GM12878 (cell line): ENCODE measurements at regions not wholly inside any gene's neighbourhood (a gene's known extent, or its start where the extent isn't known, plus 50 kb on each side); places are given as distances from the start of the nearest gene placed in this dataset.

Source experiments
- ATAC-seq: fragments of 200-7000 bp; cut with Tn5 transposase; 3 replicates; pipeline ENCODE4 v1.9.1; 2020; ENCODE audit warnings: mild to moderate bottlenecking, moderate library complexity
- BruUV-seq: library from RNA; stranded (reverse); fragments of 400-500 nt; replicated peaks from 2 replicates; lab custom pipeline; 2021; lab: Mats Ljungman, UMichigan
- CTCF ChIA-PET: fragments of 300-600 bp; sonication (Branson Sonifier 250); formaldehyde crosslinking; extraction: SDS; loops from one replicate; lab custom pipeline; 2021; ENCODE audit warnings: inconsistent platforms; lab: Yijun Ruan, JAX
- POLR2A ChIA-PET: fragments of 350-600 bp; formaldehyde crosslinking; extraction: SDS; loops from one replicate; lab custom pipeline; 2021; ENCODE audit warnings: inconsistent platforms; lab: Charles Lee
- RAD21 ChIA-PET: fragments of 300-600 bp; sonication (Branson Sonifier 250); formaldehyde crosslinking; loops from one replicate; lab custom pipeline; 2023; ENCODE audit warnings: antibody characterized with exemption; ENCODE audit not compliant: unreplicated experiment; lab: Charles Lee
- SMC1A ChIA-PET: fragments of 300-600 bp; sonication (Branson Sonifier 250); formaldehyde crosslinking; loops from one replicate; lab custom pipeline; 2023; ENCODE audit not compliant: unreplicated experiment, uncharacterized antibody; lab: Charles Lee
- DNase-seq: peaks from one replicate; pipeline ENCODE4 v3.0.0-alpha.2; 2011; ENCODE audit warnings: low read depth, low spot score
- FAIRE-seq: peaks from 3 replicates; lab custom pipeline; 2011; peaks lifted over from hg19 to GRCh38; lab: Jason Lieb, UNC
- H2AFZ ChIP-seq: 2 replicates; pipeline ENCODE4 v1.6.0; 2011; ENCODE audit warnings: low read depth, low read length, control low read depth; ENCODE audit not compliant: control insufficient read depth
- H3K27ac ChIP-seq: 2 replicates; pipeline ENCODE4 v1.5.1; 2011; ENCODE audit warnings: control low read depth; ENCODE audit not compliant: control insufficient read depth, insufficient read depth
- H3K27me3 ChIP-seq, 2 experiments: replicated peaks in 1 of 2; 2 replicates each; pipeline versions ENCODE4 v1.6.0 to v1.6.1; 2011; ENCODE audit warnings: low read length in 1 of 2; ENCODE audit not compliant: control insufficient read depth in 2 of 2, insufficient read depth in 2 of 2
- H3K36me3 ChIP-seq, 2 experiments: 2 replicates each; pipeline ENCODE4 v1.5.1; 2011; ENCODE audit warnings: low read length in 1 of 2; ENCODE audit not compliant: control insufficient read depth in 2 of 2, insufficient read depth in 2 of 2
- H3K4me1 ChIP-seq: 2 replicates; pipeline ENCODE4 v1.6.1; 2011; ENCODE audit warnings: mild to moderate bottlenecking, low read length, moderate library complexity, mixed read lengths; ENCODE audit not compliant: control insufficient read depth, insufficient read depth
- H3K4me2 ChIP-seq: 2 replicates; pipeline ENCODE4 v1.6.0; 2011; ENCODE audit warnings: control low read depth; ENCODE audit not compliant: control insufficient read depth, insufficient read depth
- H3K4me3 ChIP-seq: fragments of 200-600 bp; sonication (generic); 2 replicates; pipeline ENCODE4 v1.5.1; 2016
- H3K79me2 ChIP-seq: 2 replicates; pipeline ENCODE4 v1.6.0; 2011; ENCODE audit warnings: low read length; ENCODE audit not compliant: control insufficient read depth, insufficient read depth
- H3K9ac ChIP-seq: 2 replicates; pipeline ENCODE4 v1.8.0; 2011; ENCODE audit warnings: low read length, control low read depth, mixed read lengths; ENCODE audit not compliant: control insufficient read depth, insufficient read depth
- H3K9me3 ChIP-seq: replicated peaks from 3 replicates; pipeline ENCODE4 v1.5.1; 2011; ENCODE audit warnings: mild to moderate bottlenecking, low read length; ENCODE audit not compliant: control insufficient read depth, insufficient read depth
- H4K20me1 ChIP-seq: 2 replicates; pipeline ENCODE4 v1.6.0; 2011; ENCODE audit not compliant: control insufficient read depth, insufficient read depth
- ATF2 ChIP-seq: IDR thresholded peaks from 2 replicates; pipeline ENCODE4 v1.6.1; 2012; ENCODE audit warnings: low read length, inconsistent platforms
- MYB ChIP-seq: fragments of 150-350 bp; IDR thresholded peaks from 2 replicates; pipeline ENCODE4 v1.6.1; 2014; ENCODE audit warnings: mild to moderate bottlenecking, low read depth, low read length, borderline replicate concordance
- NFYA ChIP-seq: IDR thresholded peaks from 2 replicates; pipeline ENCODE4 v1.6.1; 2011; ENCODE audit warnings: low read depth, mild to moderate bottlenecking, low read length, improper control_type of control experiment, borderline replicate concordance
- NR2C1 ChIP-seq: fragments of 450-650 bp; IDR thresholded peaks from 2 replicates; pipeline ENCODE4 v1.6.1; 2017; ENCODE audit warnings: antibody characterized with exemption, mild to moderate bottlenecking, moderate library complexity
- NR2F1 ChIP-seq: fragments of 450-650 bp; conservative IDR thresholded peaks from 2 replicates; pipeline ENCODE4 v1.6.1; 2017; ENCODE audit warnings: mild to moderate bottlenecking
- SUZ12 ChIP-seq: fragments of 200-600 bp; sonication (generic); IDR thresholded peaks from one replicate; pipeline ENCODE4 v1.6.1; 2018; ENCODE audit warnings: antibody characterized with exemption, mild to moderate bottlenecking; ENCODE audit not compliant: unreplicated experiment
- WGBS: methylation state at CpG from one replicate; pipeline ENCODE4 v1.1.6; 2016; ENCODE audit warnings: low lambda C conversion rate; ENCODE audit not compliant: insufficient replicate concordance, insufficient coverage; ENCODE audit errors: missing lambda C conversion rate; 5-methylcytosine and 5-hydroxymethylcytosine counted together
- in situ Hi-C: fragments of 300-500 bp; cut with MboI; formaldehyde crosslinking; loops from 9 replicates; pipeline ENCODE4 v1.14.3; 2018; ENCODE audit warnings: mixed read lengths
- intact Hi-C: fragments of 100-400 bp; cut with micrococcal nuclease; formaldehyde crosslinking; loops from one replicate; pipeline ENCODE4 v1.14.2; 2022; ENCODE audit not compliant: unreplicated experiment
- TF ChIP-seq, protein P1 (sequence below): fragments of 450-650 bp; IDR thresholded peaks from 2 replicates; pipeline ENCODE4 v1.6.1; 2017; ENCODE audit warnings: mild to moderate bottlenecking, moderate library complexity

- H3K9ac ChIP-seq, result no peak overlapping the region
- H3K4me1 ChIP-seq, result no peaks in the 10 kb centered on the region
- DNase-seq (no peak), ATAC-seq (no peak)
- no peaks in the 10 kb centered on the region; the same call in 2 of the 3 replicates for H3K9me3 ChIP-seq
- H3K36me3 ChIP-seq, result no peaks in the 10 kb centered on the region
- TF ChIP-seq NFYA (no peak), ATF2 (no peak), NR2F1 (no peak), MYB (no peak), NR2C1 (no peak), SUZ12 (no peak)
- TF ChIP-seq, protein P1, sequence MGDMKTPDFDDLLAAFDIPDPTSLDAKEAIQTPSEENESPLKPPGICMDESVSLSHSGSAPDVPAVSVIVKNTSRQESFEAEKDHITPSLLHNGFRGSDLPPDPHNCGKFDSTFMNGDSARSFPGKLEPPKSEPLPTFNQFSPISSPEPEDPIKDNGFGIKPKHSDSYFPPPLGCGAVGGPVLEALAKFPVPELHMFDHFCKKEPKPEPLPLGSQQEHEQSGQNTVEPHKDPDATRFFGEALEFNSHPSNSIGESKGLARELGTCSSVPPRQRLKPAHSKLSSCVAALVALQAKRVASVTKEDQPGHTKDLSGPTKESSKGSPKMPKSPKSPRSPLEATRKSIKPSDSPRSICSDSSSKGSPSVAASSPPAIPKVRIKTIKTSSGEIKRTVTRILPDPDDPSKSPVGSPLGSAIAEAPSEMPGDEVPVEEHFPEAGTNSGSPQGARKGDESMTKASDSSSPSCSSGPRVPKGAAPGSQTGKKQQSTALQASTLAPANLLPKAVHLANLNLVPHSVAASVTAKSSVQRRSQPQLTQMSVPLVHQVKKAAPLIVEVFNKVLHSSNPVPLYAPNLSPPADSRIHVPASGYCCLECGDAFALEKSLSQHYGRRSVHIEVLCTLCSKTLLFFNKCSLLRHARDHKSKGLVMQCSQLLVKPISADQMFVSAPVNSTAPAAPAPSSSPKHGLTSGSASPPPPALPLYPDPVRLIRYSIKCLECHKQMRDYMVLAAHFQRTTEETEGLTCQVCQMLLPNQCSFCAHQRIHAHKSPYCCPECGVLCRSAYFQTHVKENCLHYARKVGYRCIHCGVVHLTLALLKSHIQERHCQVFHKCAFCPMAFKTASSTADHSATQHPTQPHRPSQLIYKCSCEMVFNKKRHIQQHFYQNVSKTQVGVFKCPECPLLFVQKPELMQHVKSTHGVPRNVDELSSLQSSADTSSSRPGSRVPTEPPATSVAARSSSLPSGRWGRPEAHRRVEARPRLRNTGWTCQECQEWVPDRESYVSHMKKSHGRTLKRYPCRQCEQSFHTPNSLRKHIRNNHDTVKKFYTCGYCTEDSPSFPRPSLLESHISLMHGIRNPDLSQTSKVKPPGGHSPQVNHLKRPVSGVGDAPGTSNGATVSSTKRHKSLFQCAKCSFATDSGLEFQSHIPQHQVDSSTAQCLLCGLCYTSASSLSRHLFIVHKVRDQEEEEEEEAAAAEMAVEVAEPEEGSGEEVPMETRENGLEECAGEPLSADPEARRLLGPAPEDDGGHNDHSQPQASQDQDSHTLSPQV, result no peak
- TF ChIP-seq, all 136 proteins: peak for 0
- Histone ChIP-seq H3K4me3 (no peak overlapping the region), H3K4me2 (no peak overlapping the region), H4K20me1 (no peaks in the 10 kb centered on the region), H3K27ac (no peak overlapping the region), H3K79me2 (no peaks in the 10 kb centered on the region), H3K27me3 (no peaks in the 10 kb centered on the region), H2AFZ (no peak overlapping the region)
- ChIA-PET CTCF (no interaction called here), POLR2A (no interaction called here), RAD21 (no interaction called here), SMC1A (no interaction called here)
- 26% methylated on average over 16 of the region's 16 CpGs for WGBS
- no peak for FAIRE-seq
- intact Hi-C loops (no loop called here), in situ Hi-C loops (no loop called here)
- BruUV-seq, result no TSS peak
Measured at GRCh38 chr22:48806227-48806781, 1021.4 kb downstream of the BRD1 start.
